OCI-LY7 (cell line): ENCODE measurements at regions not wholly inside any gene's neighbourhood (a gene's known extent, or its start where the extent isn't known, plus 50 kb on each side); places are given as distances from the start of the nearest gene placed in this dataset.

Experiments
- BruUV-seq: library from RNA; stranded (reverse); fragments of 400-500 nt; replicated peaks from 2 replicates; lab custom pipeline; 2021; lab: Mats Ljungman, UMichigan
- CTCF ChIA-PET: fragments of 300-600 bp; sonication (Branson Sonifier 250); formaldehyde crosslinking; loops from one replicate; lab custom pipeline; 2022; ENCODE audit warnings: antibody characterized with exemption; ENCODE audit not compliant: unreplicated experiment; lab: Charles Lee
- POLR2A ChIA-PET: fragments of 300-600 bp; sonication (Branson Sonifier 250); formaldehyde crosslinking; loops from one replicate; lab custom pipeline; 2022; ENCODE audit warnings: antibody characterized with exemption; lab: Charles Lee
- DNase-seq: peaks from one replicate; pipeline ENCODE4 v3.0.0-alpha.2; 2015; ENCODE audit warnings: low spot score
- H2AFZ ChIP-seq: fragments of 200-600 bp; sonication (generic), shearing (Covaris generic); 2 replicates; pipeline ENCODE4 v1.6.1; 2014; ENCODE audit warnings: mild to moderate bottlenecking, antibody characterized with exemption, low read length, moderate library complexity
- H3K27ac ChIP-seq: fragments of 200-600 bp; sonication (generic); 2 replicates; pipeline ENCODE4 v1.5.1; 2014; ENCODE audit warnings: mixed run types, low read depth, mild to moderate bottlenecking, moderate library complexity, low read length, inconsistent platforms; ENCODE audit not compliant: poor library complexity, severe bottlenecking
- H3K36me3 ChIP-seq: fragments of 200-600 bp; sonication (generic); 2 replicates; pipeline ENCODE4 v1.6.1; 2014; ENCODE audit warnings: mild to moderate bottlenecking, antibody characterized with exemption, low read length, moderate library complexity, mixed read lengths; ENCODE audit not compliant: insufficient read depth
- H3K4me1 ChIP-seq: fragments of 200-600 bp; sonication (generic); 2 replicates; pipeline ENCODE4 v1.5.1; 2014; ENCODE audit warnings: mild to moderate bottlenecking, low read length; ENCODE audit not compliant: insufficient read depth, poor library complexity, severe bottlenecking
- H3K4me2 ChIP-seq: fragments of 200-600 bp; sonication (generic); 2 replicates; pipeline ENCODE4 v1.6.1; 2014; ENCODE audit warnings: mild to moderate bottlenecking, low read length
- H3K4me3 ChIP-seq: fragments of 200-600 bp; sonication (generic); 2 replicates; pipeline ENCODE4 v1.5.1; 2014; ENCODE audit warnings: mild to moderate bottlenecking, low read depth, low read length; ENCODE audit not compliant: poor library complexity, severe bottlenecking
- H3K79me2 ChIP-seq: fragments of 200-600 bp; sonication (generic); 2 replicates; pipeline ENCODE4 v1.6.1; 2016; ENCODE audit warnings: low read depth, mild to moderate bottlenecking, low read length, moderate library complexity, mixed read lengths; ENCODE audit not compliant: insufficient read depth
- H3K9me2 ChIP-seq: fragments of 200-600 bp; sonication (generic); 2 replicates; pipeline ENCODE4 v1.6.1; 2016; ENCODE audit warnings: mild to moderate bottlenecking, low read length, mixed read lengths; ENCODE audit not compliant: insufficient read depth
- H3K9me3 ChIP-seq: fragments of 200-600 bp; sonication (generic); 2 replicates; pipeline ENCODE4 v1.6.1; 2014; ENCODE audit warnings: mild to moderate bottlenecking, mixed run types, low read length, mixed read lengths
- H4K20me1 ChIP-seq: fragments of 200-600 bp; sonication (generic); 2 replicates; pipeline ENCODE4 v1.6.1; 2014; ENCODE audit warnings: mild to moderate bottlenecking, antibody characterized with exemption, low read length, moderate library complexity, mixed read lengths; ENCODE audit not compliant: insufficient read depth
- EZH2phosphoT487 ChIP-seq: fragments of 200-600 bp; sonication (generic); IDR thresholded peaks from 2 replicates; pipeline ENCODE4 v1.6.1; 2018; ENCODE audit warnings: low read depth, borderline replicate concordance, mild to moderate bottlenecking, mixed run types, antibody characterized with exemption, low read length, moderate library complexity, mixed read lengths
- intact Hi-C: fragments of 100-400 bp; cut with micrococcal nuclease; formaldehyde crosslinking; loops from one replicate; pipeline ENCODE4 v1.10.0; 2022; ENCODE audit not compliant: unreplicated experiment
- TF ChIP-seq, protein P1 (sequence below): fragments of 200-600 bp; sonication (generic); conservative IDR thresholded peaks from 2 replicates; pipeline ENCODE4 v1.5.1; 2014; ENCODE audit warnings: mild to moderate bottlenecking, antibody characterized with exemption, low read length, moderate library complexity, mixed read lengths

- Histone ChIP-seq H3K36me3 (no peaks in the 10 kb centered on the region), H4K20me1 (no peaks in the 10 kb centered on the region), H3K4me3 (no peak overlapping the region), H3K4me1 (no peaks in the 10 kb centered on the region), H3K9me3 (no peaks in the 10 kb centered on the region), H3K9me2 (no peaks in the 10 kb centered on the region), H3K4me2 (no peak overlapping the region), H2AFZ (no peak overlapping the region), H3K79me2 (no peaks in the 10 kb centered on the region), H3K27ac (no peak overlapping the region)
- CTCF ChIA-PET = no interaction called here
- POLR2A ChIA-PET = no interaction called here
- intact Hi-C loops = no loop called here
- DNase-seq = no peak
- no peak for TF ChIP-seq EZH2phosphoT487
- TF ChIP-seq, protein P1, sequence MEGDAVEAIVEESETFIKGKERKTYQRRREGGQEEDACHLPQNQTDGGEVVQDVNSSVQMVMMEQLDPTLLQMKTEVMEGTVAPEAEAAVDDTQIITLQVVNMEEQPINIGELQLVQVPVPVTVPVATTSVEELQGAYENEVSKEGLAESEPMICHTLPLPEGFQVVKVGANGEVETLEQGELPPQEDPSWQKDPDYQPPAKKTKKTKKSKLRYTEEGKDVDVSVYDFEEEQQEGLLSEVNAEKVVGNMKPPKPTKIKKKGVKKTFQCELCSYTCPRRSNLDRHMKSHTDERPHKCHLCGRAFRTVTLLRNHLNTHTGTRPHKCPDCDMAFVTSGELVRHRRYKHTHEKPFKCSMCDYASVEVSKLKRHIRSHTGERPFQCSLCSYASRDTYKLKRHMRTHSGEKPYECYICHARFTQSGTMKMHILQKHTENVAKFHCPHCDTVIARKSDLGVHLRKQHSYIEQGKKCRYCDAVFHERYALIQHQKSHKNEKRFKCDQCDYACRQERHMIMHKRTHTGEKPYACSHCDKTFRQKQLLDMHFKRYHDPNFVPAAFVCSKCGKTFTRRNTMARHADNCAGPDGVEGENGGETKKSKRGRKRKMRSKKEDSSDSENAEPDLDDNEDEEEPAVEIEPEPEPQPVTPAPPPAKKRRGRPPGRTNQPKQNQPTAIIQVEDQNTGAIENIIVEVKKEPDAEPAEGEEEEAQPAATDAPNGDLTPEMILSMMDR = no peak
- no TSS peak for BruUV-seq
Measured at GRCh38 chr5:98556712-98557111, 216.8 kb upstream of the RGMB start.

DNA sequence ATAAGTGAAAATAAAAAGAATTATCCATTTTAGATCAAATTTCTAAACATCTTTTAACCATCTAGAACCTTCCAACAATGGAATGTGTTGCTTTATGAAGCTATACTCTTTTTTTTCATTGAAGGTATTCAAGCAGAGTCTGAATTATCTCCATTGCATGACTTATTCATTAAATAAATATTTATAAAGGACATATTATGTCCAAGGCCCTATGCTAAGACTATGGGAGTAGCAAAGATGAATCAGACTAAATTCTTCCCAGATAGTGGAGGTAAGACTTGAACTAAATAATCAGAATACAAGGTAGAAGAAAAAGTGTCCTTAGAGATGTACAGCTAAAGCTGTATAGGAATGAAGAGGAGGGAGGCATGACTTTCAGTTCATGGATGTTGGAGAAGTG, 215.5 kb upstream of the RGMB start:
- no TSS peak for BruUV-seq
- intact Hi-C loops = no loop called here
- Histone ChIP-seq H3K4me1 (no peaks in the 10 kb centered on the region), H3K79me2 (no peaks in the 10 kb centered on the region), H4K20me1 (no peaks in the 10 kb centered on the region), H3K36me3 (no peaks in the 10 kb centered on the region), H3K4me3 (no peak overlapping the region), H3K4me2 (no peak overlapping the region), H3K9me3 (no peaks in the 10 kb centered on the region), H3K9me2 (no peaks in the 10 kb centered on the region), H2AFZ (no peak overlapping the region), H3K27ac (no peak overlapping the region)
- ChIA-PET CTCF (no interaction called here), POLR2A (interaction anchor here (0.6 kb wide), 1 partner anchor 22 kb away, joined by 4 read pairs; no protein-coding TSS in a partner anchor)
- no peak for DNase-seq
- TF ChIP-seq, protein P1 = no peak
- TF ChIP-seq EZH2phosphoT487 = no peak

GRCh38 chr5:98563885-98564653, 209.4 kb upstream of the RGMB start:
- Histone ChIP-seq H2AFZ (no peak overlapping the region), H3K9me2 (no peaks in the 10 kb centered on the region), H3K36me3 (no peaks in the 10 kb centered on the region), H3K4me1 (no peaks in the 10 kb centered on the region), H3K9me3 (no peaks in the 10 kb centered on the region), H3K27ac (no peak overlapping the region), H3K4me2 (no peak overlapping the region), H3K79me2 (no peaks in the 10 kb centered on the region), H4K20me1 (no peaks in the 10 kb centered on the region), H3K4me3 (no peak overlapping the region)
- intact Hi-C loops = no loop called here
- ChIA-PET CTCF (no interaction called here), POLR2A (interaction anchor here (0.6 to 1.7 kb wide), 4 partner anchors 48 to 1036 kb away, joined by 3 to 4 read pairs (median 4); no protein-coding TSS in a partner anchor)
- TF ChIP-seq, protein P1 = no peak
- TF ChIP-seq EZH2phosphoT487 = no peak
- no peak for DNase-seq
- BruUV-seq = no TSS peak
